Natural killer cell (primary cell): ENCODE measurements at regions not wholly inside any gene's neighbourhood (a gene's known extent, or its start where the extent isn't known, plus 50 kb on each side); places are given as distances from the start of the nearest gene placed in this dataset.

Experiments used
- ATAC-seq, 3 donors: fragments of 150-1000 bp in 2 of 3; fragments of 200-7000 bp in 1 of 3; cut with Tn5 transposase; 1 replicate in 1 of 3; 2 replicates in 2 of 3; pipeline ENCODE4 v1.10.0; 2021; ENCODE audit warnings: mild to moderate bottlenecking in 2 of 3, moderate library complexity in 2 of 3
- DNase-seq, 2 donors: peaks; one replicate each; pipeline versions ENCODE4 v3.0.0 to v3.0.0-alpha.2; 2013 to 2021; ENCODE audit warnings: mixed read lengths in 1 of 2
- H3K27ac ChIP-seq: one replicate; pipeline ENCODE4 v1.5.1; 2013; ENCODE audit warnings: mild to moderate bottlenecking, low read length
- H3K27me3 ChIP-seq: one replicate; pipeline ENCODE4 v1.6.1; 2013; ENCODE audit warnings: low read length; ENCODE audit not compliant: control insufficient read depth, insufficient read depth
- H3K36me3 ChIP-seq: one replicate; pipeline ENCODE4 v1.6.1; 2013; ENCODE audit warnings: low read length; ENCODE audit not compliant: control insufficient read depth, insufficient read depth
- H3K4me1 ChIP-seq: one replicate; pipeline ENCODE4 v1.6.1; 2013; ENCODE audit warnings: low read length; ENCODE audit not compliant: control insufficient read depth, insufficient read depth
- H3K4me3 ChIP-seq: one replicate; pipeline ENCODE4 v1.5.1; 2013; ENCODE audit warnings: low read length
- H3K9me3 ChIP-seq: one replicate; pipeline ENCODE4 v1.6.1; 2013; ENCODE audit warnings: low read length; ENCODE audit not compliant: control insufficient read depth, insufficient read depth
- H3K27ac Mint-ChIP-seq, 2 donors: one replicate each; pipeline ENCODE4 v1.8.0; 2022; ENCODE audit warnings: mild to moderate bottlenecking in 2 of 2, mixed read lengths in 2 of 2, moderate library complexity in 1 of 2
- H3K27me3 Mint-ChIP-seq, 2 donors: one replicate each; pipeline ENCODE4 v1.8.0; 2022; ENCODE audit warnings: low read depth in 2 of 2, mixed read lengths in 2 of 2
- H3K36me3 Mint-ChIP-seq: one replicate; pipeline ENCODE4 v1.8.0; 2022; ENCODE audit warnings: mixed read lengths
- H3K4me1 Mint-ChIP-seq, 2 donors: one replicate each; pipeline ENCODE4 v1.8.0; 2022; ENCODE audit warnings: mixed read lengths in 2 of 2
- H3K4me3 Mint-ChIP-seq: one replicate; pipeline ENCODE4 v1.8.0; 2022; ENCODE audit warnings: mild to moderate bottlenecking, moderate library complexity, mixed read lengths
- H3K9me3 Mint-ChIP-seq, 2 donors: one replicate each; pipeline ENCODE4 v1.8.0; 2022; ENCODE audit warnings: mixed read lengths in 2 of 2
- CTCF ChIP-seq: fragments of 200-600 bp; IDR thresholded peaks from one replicate; pipeline ENCODE4 v1.8.0; 2022; ENCODE audit warnings: antibody characterized with exemption
- WGBS: methylation state at CpG from one replicate; pipeline ENCODE4 v1.1.7; 2013; ENCODE audit warnings: missing lambda C conversion rate; ENCODE audit not compliant: insufficient coverage; 5-methylcytosine and 5-hydroxymethylcytosine counted together
- intact Hi-C: fragments of 100-400 bp; cut with micrococcal nuclease; formaldehyde crosslinking; loops from one replicate; pipeline ENCODE4 v1.14.2; 2022

GRCh38 chr6:151671195-151671594 lies 136.3 kb upstream of the ESR1 start:
- no peak overlapping the region for H3K27ac Mint-ChIP-seq

GRCh38 chr6:151674578-151674977 lies 132.9 kb upstream of the ESR1 start:
- ATAC-seq (no peak), DNase-seq (no peak)
- Mint-ChIP-seq H3K4me3 (no peak overlapping the region), H3K4me1 (no peaks in the 10 kb centered on the region), H3K27ac (no peak overlapping the region), H3K9me3 (no peaks in the 10 kb centered on the region), H3K36me3 (no peaks in the 10 kb centered on the region), H3K27me3 (peaks cover 0 to 4% of the 10 kb centered on the region in 2 donors)
- no peaks in the 10 kb centered on the region for H3K27me3 ChIP-seq
- H3K4me1 ChIP-seq = no peaks in the 10 kb centered on the region
- TF ChIP-seq CTCF = no peak
- no peak overlapping the region for H3K27ac ChIP-seq
- 40% methylated on average over 1 of the region's 3 CpGs for WGBS
- H3K9me3 ChIP-seq = no peaks in the 10 kb centered on the region
- no peak overlapping the region for H3K4me3 ChIP-seq
- intact Hi-C loops = loop anchor here (10.0 kb wide), 2 partner anchors 450 to 590 kb away; no protein-coding TSS in a partner anchor
- H3K36me3 ChIP-seq = no peaks in the 10 kb centered on the region

More at GRCh38 chr6:151671195-151671594, 136.3 kb upstream of the ESR1 start:
- intact Hi-C loops = loop anchor here (10.0 kb wide), 2 partner anchors 454 to 594 kb away; no protein-coding TSS in a partner anchor
- no peaks in the 10 kb centered on the region for H3K27me3 ChIP-seq
- no peak for ATAC-seq
- Mint-ChIP-seq H3K36me3 (no peaks in the 10 kb centered on the region), H3K4me3 (no peak overlapping the region), H3K9me3 (peaks cover 0 to 2% of the 10 kb centered on the region in 2 donors), H3K4me1 (no peaks in the 10 kb centered on the region), H3K27me3 (peaks cover 0 to 9% of the 10 kb centered on the region in 2 donors)
- no peak overlapping the region for H3K4me3 ChIP-seq
- H3K27ac ChIP-seq = no peak overlapping the region
- TF ChIP-seq CTCF = no peak
- DNase-seq = no peak
- no peaks in the 10 kb centered on the region for H3K36me3 ChIP-seq
- H3K4me1 ChIP-seq = no peaks in the 10 kb centered on the region
- 88% methylated on average over 5 of the region's 5 CpGs for WGBS
- H3K9me3 ChIP-seq = no peaks in the 10 kb centered on the region

GRCh38 chr6:151675746-151676459 lies 131.6 kb upstream of the ESR1 start:
- peak; percentile 61 to 71 (median 69) for ATAC-seq
- Histone ChIP-seq H3K36me3 (no peaks in the 10 kb centered on the region), H3K27ac (no peak overlapping the region), H3K9me3 (no peaks in the 10 kb centered on the region), H3K27me3 (no peaks in the 10 kb centered on the region), H3K4me3 (no peak overlapping the region), H3K4me1 (no peaks in the 10 kb centered on the region)
- Mint-ChIP-seq H3K4me3 (no peak overlapping the region), H3K36me3 (no peaks in the 10 kb centered on the region), H3K9me3 (no peaks in the 10 kb centered on the region), H3K27me3 (peaks cover 0 to 3% of the 10 kb centered on the region in 2 donors), H3K27ac (no peak overlapping the region), H3K4me1 (no peaks in the 10 kb centered on the region)
- intact Hi-C loops = loop anchor here (10.0 kb wide), 2 partner anchors 449 to 589 kb away; no protein-coding TSS in a partner anchor
- peak; percentile 60 for TF ChIP-seq CTCF
- peak in 1 of 2 donors; percentile 79 for DNase-seq
- WGBS = 51% methylated on average over 8 of the region's 8 CpGs
